ENCODE measurements at regions not wholly inside any gene's neighbourhood (a gene's known extent, or its start where the extent isn't known, plus 50 kb on each side); places are given as distances from the start of the nearest gene placed in this dataset.

- no peak for DNase-seq
- Histone ChIP-seq H3K36me3 (no peaks in the 10 kb centered on the region), H3K9me3 (no peaks in the 10 kb centered on the region), H3K4me1 (no peaks in the 10 kb centered on the region), H3K27me3 (no peaks in the 10 kb centered on the region), H3K4me3 (no peak overlapping the region), H3K27ac (no peak overlapping the region)
- intact Hi-C loops (cut with DNase I): no loop called here
- WGBS, 2 donors: 71 to 91% methylated on average over 4 of the region's 4 CpGs
- TF ChIP-seq POLR2AphosphoS5 (IDR thresholded peaks at IDR 0.05) (no peak), POLR2A (IDR thresholded peaks at IDR 0.05) (no peak), CTCF (IDR thresholded peaks at IDR 0.05) (no peak), EP300 (IDR thresholded peaks at IDR 0.05) (no peak)
Observed at GRCh38 chr3:18489939-18490338, 64.8 kb upstream of the SATB1 start.

GRCh38 chr3:18483226-18483625 is 58.1 kb upstream of the SATB1 start:
- Histone ChIP-seq H3K4me3 (no peak overlapping the region), H3K9me3 (no peaks in the 10 kb centered on the region), H3K27me3 (no peaks in the 10 kb centered on the region), H3K4me1 (no peaks in the 10 kb centered on the region), H3K27ac (no peak overlapping the region), H3K36me3 (no peaks in the 10 kb centered on the region)
- DNase-seq: no peak
- 82 to 86% methylated on average over 3 of the region's 3 CpGs for WGBS, 2 donors
- intact Hi-C loops (cut with DNase I): no loop called here
- TF ChIP-seq POLR2A (IDR thresholded peaks at IDR 0.05): no peak
- TF ChIP-seq EP300 (IDR thresholded peaks at IDR 0.05): no peak
- TF ChIP-seq POLR2AphosphoS5 (IDR thresholded peaks at IDR 0.05): no peak

GRCh38 chr3:18481946-18482548 is 56.9 kb upstream of the SATB1 start:
- Histone ChIP-seq H3K27ac (no peak overlapping the region), H3K36me3 (no peaks in the 10 kb centered on the region), H3K4me1 (no peaks in the 10 kb centered on the region), H3K27me3 (no peaks in the 10 kb centered on the region), H3K9me3 (no peaks in the 10 kb centered on the region), H3K4me3 (no peak overlapping the region)
- 70 to 71% methylated on average over 4 of the region's 4 CpGs for WGBS, 2 donors
- intact Hi-C loops (cut with DNase I): no loop called here
- no peak for TF ChIP-seq EP300 (IDR thresholded peaks at IDR 0.05)
- TF ChIP-seq POLR2A (IDR thresholded peaks at IDR 0.05): no peak
- TF ChIP-seq CTCF (IDR thresholded peaks at IDR 0.05): no peak
- TF ChIP-seq POLR2AphosphoS5 (IDR thresholded peaks at IDR 0.05): no peak
- no peak for DNase-seq

GRCh38 chr3:18477620-18478019 is 52.5 kb upstream of the SATB1 start:
- WGBS, 2 donors: 80 to 93% methylated on average over 4 of the region's 4 CpGs
- intact Hi-C loops (cut with DNase I): no loop called here
- H3K4me3 ChIP-seq: no peak overlapping the region
- H3K36me3 ChIP-seq: no peaks in the 10 kb centered on the region
- H3K27ac ChIP-seq: no peak overlapping the region
- H3K9me3 ChIP-seq: no peaks in the 10 kb centered on the region
- no peaks in the 10 kb centered on the region for H3K4me1 ChIP-seq
- TF ChIP-seq CTCF (IDR thresholded peaks at IDR 0.05) (no peak), POLR2AphosphoS5 (IDR thresholded peaks at IDR 0.05) (no peak), POLR2A (IDR thresholded peaks at IDR 0.05) (no peak), EP300 (IDR thresholded peaks at IDR 0.05) (no peak)
- H3K27me3 ChIP-seq: no peaks in the 10 kb centered on the region
- no peak for DNase-seq

Small RNA genes lying in the stretch of these regions (small RNA-seq; reads per million reads assigned to genes)
- gene RNU6-138P: 0 reads per million in 3 donors

Measured in sigmoid colon (tissue), 6 donors.